DMS53 (cell line): ENCODE measurements at regions not wholly inside any gene's neighbourhood (a gene's known extent, or its start where the extent isn't known, plus 50 kb on each side); places are given as distances from the start of the nearest gene placed in this dataset.
A peak's percentile ranks its signal among the peaks of the same experiment; 100 is the strongest.
"Not testable (repeated sequence)": the region's sequence is repeated elsewhere in the genome, so short reads cannot be mapped to it uniquely, and the experiment has no call there.

Experiments used
- DNase-seq: peaks from one replicate; lab custom pipeline; 2025; lab: John Stamatoyannopoulos, UW

DNA sequence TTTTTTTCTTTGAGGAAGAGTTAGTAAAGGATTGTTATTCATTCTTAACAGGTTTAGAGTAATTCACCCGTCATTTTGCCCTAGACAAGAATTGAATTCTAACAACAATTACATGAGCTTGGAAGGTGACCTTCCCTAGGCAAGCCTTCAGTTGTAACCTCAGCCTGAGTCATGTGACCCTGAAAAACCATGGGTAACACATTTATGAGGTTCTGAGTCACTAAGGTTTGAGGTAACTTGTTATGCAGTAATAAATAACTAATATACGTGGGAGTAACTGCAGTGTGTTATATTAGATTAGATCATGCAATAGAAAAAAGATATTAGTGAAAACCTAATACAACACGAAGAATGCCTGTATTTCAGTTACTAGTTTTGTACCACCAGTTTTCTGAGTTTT lies 237.6 kb upstream of the NDN start:
- no peak for DNase-seq

DNA sequence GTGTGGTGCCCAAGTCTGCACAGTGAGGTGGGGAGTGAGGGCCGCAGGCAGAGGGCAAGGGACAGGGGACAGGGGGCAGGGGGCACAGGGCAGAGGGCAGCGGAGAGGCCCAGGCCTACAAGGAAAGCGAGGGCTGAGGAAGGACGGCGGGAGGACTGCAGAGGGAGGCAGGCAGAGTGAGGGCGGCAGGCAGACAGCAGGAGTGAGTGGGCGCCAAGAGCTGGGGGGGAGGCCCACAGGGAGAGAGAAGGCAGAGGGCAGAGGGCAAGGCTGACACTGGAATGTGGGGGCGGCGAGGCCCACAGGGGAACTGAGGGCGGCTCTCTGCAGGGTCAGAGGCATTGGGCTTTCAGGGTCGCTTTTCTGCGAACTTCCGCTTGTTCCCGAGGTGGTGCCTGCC lies 267.8 kb upstream of the NDN start:
- DNase-seq = no peak

GRCh38 chr15:23983500-23984259 lies 296.6 kb upstream of the NDN start:
- DNase-seq = no peak

GRCh38 chr15:23994273-23994672 lies 307.2 kb upstream of the NDN start:
- DNase-seq = no peak

DNA sequence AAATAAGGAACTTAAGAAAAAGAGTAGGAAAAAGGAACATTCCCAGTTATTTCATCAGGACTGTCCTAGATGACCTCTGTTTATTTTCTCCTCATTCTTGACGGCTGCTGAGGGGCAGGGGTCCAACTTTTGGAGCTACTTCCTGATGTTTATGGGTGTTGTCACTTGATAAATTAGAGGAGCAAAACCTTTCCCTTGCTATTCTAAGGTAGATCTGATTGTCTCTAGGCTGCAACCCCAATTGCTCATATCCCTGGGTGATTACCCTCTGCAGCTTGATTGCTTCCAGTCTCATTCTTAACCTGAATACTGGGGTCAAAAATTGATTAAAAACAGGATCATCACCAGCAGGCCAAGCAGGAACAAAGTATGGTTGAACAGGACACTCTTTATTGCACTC lies 311.0 kb upstream of the NDN start:
- no peak for DNase-seq

- DNase-seq = no peak
These were observed 321.4 kb upstream of the NDN start for GRCh38 chr15:24008476-24008875.

DNA sequence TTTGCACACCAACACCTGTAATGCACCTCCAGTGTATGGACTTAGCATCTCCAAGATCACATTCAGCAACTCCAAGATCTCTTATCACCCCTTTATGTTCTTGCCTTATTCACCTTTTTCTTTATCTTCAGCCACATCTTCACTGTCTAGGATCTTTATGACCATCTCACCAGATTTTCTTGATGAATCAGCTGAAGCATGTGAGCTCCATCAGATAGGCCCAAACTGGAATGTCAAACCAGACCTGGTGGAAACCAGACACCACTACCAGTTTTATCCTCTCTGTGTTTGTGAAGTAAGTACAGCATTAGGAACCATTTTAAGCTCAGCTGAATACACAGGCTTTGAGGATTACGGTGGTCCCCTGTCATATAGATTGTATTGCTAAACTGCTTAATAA lies 330.4 kb upstream of the NDN start:
- no peak for DNase-seq

GRCh38 chr15:24039683-24040082 lies 352.6 kb upstream of the NDN start:
- DNase-seq = peak; percentile 1

DNA sequence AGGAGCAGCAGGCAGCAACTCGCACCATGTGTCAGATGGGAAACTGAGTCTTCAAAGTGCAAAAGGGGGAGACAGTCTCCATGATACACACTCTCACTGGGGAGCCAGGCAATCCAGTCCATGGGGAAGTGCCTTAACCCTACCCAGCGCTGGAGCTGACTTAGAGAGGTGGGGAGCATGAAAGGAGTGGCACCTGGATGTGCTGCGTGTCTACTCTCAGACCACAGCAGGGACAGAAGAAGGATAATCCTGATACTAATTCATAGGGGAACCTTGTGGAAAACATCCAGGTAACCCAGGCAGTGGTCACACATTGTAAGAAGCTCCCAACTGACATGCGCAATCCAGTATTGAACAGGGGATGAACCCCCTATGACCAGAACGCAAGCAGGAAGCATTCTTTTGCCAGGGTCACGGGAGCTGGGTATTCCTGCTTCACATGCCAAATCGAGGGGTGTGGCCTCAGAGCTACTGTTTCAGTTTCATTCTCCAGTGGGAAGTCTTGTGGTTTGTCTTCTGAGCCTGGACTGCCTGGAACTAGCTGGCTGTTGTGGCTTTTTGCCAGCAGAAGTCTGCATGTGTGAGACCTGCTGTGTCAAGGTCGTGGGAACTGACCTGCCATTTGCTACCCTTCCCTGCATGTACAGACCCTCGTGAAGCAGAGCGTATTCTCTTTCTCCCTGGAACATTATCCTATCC lies 367.6 kb upstream of the NDN start:
- DNase-seq = no peak

DNA sequence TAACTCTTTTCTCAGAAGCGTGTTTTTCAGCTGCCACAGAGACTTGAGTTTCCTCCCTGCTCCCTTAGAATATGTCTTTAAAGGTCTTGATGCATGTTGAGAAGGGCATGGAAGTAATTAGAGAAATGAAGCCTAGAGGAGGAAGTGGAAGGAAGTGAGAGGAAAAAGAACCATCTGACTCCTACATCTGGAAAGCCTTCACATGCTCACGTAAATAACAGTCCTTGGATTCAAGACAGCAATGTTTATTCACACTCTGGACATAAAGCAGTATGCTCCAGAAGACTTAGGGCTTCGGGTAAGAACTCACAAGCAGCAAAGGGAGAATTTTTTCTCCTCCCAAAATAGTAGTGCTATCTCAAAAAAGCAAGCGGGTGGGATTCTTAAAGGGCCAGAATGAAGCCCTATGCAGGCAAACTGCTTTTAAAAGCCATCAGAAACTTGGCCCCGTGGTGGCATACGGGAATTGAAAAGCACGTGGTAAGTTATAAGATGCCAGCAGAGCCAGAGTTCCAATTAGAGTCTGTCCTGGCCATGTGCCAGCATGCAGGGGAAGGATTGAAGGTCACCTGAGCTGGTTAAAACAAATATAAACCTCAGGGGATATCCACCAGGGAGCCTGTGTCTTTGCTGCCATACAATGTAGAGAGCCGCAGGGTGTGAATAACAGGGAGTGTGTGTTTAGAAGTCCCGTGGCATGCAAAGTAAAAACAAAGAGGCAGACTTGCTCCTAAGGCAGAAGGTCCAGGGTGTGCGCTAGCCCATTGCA lies 380.8 kb upstream of the NDN start:
- DNase-seq = no peak

GRCh38 chr15:24075420-24076089 lies 388.4 kb upstream of the NDN start:
- no peak for DNase-seq

GRCh38 chr15:24076090-24076784 lies 389.1 kb upstream of the NDN start:
- no peak for DNase-seq

DNA sequence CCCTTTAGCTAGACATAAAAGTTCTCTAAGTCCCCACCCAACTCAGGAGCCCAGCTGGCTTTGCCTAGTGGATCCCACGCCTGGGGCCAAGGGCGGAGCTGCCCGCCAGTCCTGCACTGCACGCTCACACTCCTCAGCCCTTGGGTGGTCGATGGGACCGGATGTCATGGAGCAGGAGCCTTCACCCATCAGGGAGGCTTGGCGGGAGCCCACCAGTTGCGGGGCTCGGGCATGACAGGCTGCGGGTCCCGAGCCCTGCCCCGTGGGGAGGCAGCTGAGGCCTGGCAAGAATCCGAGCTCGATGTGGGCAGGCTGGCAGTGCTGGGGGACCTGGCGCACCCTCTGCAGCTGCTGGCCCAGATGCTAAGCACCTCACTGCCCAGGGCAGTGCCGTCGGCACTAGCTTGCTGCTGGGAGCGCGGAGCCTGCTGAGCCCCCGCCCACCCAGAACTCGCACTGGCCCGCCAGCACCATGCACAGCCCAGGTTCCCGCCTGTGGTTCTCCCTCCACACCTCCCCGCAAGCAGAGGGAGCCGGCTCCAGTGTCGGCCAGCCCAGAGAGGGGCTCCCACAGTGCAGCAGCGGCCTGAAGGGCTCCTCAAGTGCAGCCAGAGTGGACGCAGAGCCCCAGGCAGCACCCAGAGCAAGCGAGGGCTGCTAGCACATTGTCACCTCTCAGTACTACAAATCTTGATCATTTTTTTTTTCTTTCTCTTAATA lies 391.4 kb upstream of the NDN start:
- DNase-seq = no peak

GRCh38 chr15:24088941-24089340 lies 401.8 kb upstream of the NDN start:
- not testable (repeated sequence) for DNase-seq

DNA sequence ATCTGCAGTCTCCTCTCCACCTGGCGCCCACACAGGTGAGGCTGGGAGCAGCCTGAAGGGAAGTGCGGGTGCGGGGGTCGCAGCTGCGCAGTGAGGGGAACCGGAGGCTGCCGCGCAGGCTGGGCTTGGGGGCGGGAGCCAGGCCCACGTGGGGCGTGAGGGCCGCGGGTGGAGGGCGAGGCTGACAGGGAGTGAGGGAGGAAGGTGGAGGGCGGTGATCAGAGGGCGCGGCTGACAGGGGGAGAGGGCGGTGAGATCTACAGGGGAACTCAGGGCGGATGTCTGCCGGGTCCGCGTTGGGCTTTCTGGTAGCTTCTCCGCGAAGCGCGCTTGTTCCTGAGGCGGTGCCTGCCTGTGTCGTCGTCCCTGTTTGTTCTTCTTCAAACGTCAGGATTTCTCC lies 414.4 kb upstream of the NDN start:
- DNase-seq = not testable (repeated sequence)

GRCh38 chr15:24107524-24107923 lies 420.4 kb upstream of the NDN start:
- DNase-seq = not testable (repeated sequence)

GRCh38 chr15:24107948-24108347 lies 420.8 kb upstream of the NDN start:
- DNase-seq = not testable (repeated sequence)

DNA sequence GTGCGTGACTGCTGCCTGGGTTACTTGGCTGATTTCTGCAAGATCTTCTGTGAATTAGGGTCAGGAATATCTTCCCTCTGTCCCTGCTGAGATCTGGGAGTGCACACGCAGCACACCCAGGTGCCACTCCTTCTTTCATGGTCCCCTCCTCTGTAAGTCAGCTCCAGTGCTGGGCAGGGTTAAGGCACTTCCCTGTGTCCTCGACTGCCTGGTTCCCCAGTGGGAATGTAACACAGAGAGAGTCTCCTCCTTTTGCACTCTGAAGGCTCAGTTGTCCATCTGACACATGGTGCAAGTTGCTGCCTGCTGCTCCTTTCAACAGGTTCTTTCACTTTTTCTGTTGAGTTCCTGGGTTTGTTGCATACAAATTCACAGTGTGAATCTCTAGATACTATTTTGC lies 421.2 kb upstream of the NDN start:
- DNase-seq = not testable (repeated sequence)

DNA sequence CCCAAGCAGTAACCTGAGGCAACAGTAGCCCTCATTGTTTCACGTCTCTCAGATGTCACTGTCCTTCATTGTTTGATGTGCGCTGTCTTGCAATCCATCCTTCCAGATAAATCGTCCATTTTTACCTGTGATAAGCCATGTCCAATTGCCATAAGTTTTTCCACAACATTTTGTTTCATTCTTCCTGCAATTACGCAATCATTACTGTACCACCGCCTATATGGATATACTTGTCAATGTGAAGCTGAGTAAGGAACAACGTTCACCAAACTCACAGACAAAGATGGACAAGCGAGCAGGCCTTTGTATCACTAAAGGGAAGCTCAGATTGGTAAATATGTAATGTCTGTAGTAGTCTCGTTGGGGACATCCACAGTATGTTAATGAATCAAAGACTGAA lies 452.5 kb upstream of the NDN start:
- DNase-seq = not testable (repeated sequence)

GRCh38 chr15:24145070-24145469 lies 458.0 kb upstream of the NDN start:
- DNase-seq = not testable (repeated sequence)

DNA sequence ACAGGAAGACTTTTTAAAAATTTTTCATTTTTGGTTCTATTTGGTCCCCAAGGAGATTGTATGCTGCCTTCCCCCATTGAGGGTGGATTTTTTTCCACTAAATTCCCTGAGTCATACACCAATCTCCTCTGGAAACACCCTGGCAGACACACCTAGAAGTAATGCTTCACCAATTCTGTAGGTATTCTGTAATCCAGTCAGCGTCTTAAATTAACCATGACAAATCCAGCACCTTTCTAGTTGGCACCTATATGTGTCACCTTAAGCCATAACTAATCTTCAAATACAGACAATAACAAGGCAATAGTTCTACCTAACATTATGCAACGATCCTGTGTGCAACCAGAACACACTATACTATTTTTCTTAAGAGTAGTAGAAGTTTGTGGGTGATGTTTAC lies 459.1 kb upstream of the NDN start:
- DNase-seq = no peak
